ENCODE measurements at regions not wholly inside any gene's neighbourhood (a gene's known extent, or its start where the extent isn't known, plus 50 kb on each side); places are given as distances from the start of the nearest gene placed in this dataset.

GRCh38 chr10:90047243-90047729, 345.9 kb downstream of the KIF20B start:
- H3K36me3 ChIP-seq (ENCODE audit: insufficient read depth, low read length) = no peaks in the 10 kb centered on the region

GRCh38 chr10:90051053-90051452, 349.7 kb downstream of the KIF20B start:
- Histone ChIP-seq H3K27me3 (ENCODE audit: insufficient read depth, low read length) (peaks cover 8% of the 10 kb centered on the region), H3K4me1 (ENCODE audit: insufficient read depth, low read length) (no peaks in the 10 kb centered on the region), H4K20me1 (ENCODE audit: insufficient read depth, low read length) (no peaks in the 10 kb centered on the region), H2AFZ (ENCODE audit: low read length) (no peak overlapping the region), H3K9me3 (ENCODE audit: low read depth, low read length) (no peaks in the 10 kb centered on the region), H3K79me2 (ENCODE audit: insufficient read depth, low read length) (no peaks in the 10 kb centered on the region), H3K4me2 (ENCODE audit: insufficient read depth, low read length) (no peak overlapping the region), H3K27ac (ENCODE audit: low read depth, low read length) (no peak overlapping the region), H3K36me3 (ENCODE audit: insufficient read depth, low read length) (no peaks in the 10 kb centered on the region), H3K4me3 (ENCODE audit: insufficient read depth, low read length) (no peak overlapping the region)
- no peak for TF ChIP-seq CTCF (IDR thresholded peaks at IDR 0.05; ENCODE audit: extremely low read depth, low read depth, low read length)
- no peak for DNase-seq (ENCODE audit: insufficient read length, low spot score, missing footprints)

More at GRCh38 chr10:90047243-90047729, 345.9 kb downstream of the KIF20B start:
- no peak overlapping the region for H3K27ac ChIP-seq (ENCODE audit: low read depth, low read length)
- no peaks in the 10 kb centered on the region for H3K79me2 ChIP-seq (ENCODE audit: insufficient read depth, low read length)
- H3K4me2 ChIP-seq (ENCODE audit: insufficient read depth, low read length) = no peak overlapping the region
- H3K4me3 ChIP-seq (ENCODE audit: insufficient read depth, low read length) = no peak overlapping the region
- H3K27me3 ChIP-seq (ENCODE audit: insufficient read depth, low read length) = peaks cover 4% of the 10 kb centered on the region
- no peaks in the 10 kb centered on the region for H4K20me1 ChIP-seq (ENCODE audit: insufficient read depth, low read length)
- DNase-seq (ENCODE audit: insufficient read length, low spot score, missing footprints) = no peak
- no peaks in the 10 kb centered on the region for H3K9me3 ChIP-seq (ENCODE audit: low read depth, low read length)
- no peak for TF ChIP-seq CTCF (IDR thresholded peaks at IDR 0.05; ENCODE audit: extremely low read depth, low read depth, low read length)
- H2AFZ ChIP-seq (ENCODE audit: low read length) = no peak overlapping the region
- H3K4me1 ChIP-seq (ENCODE audit: insufficient read depth, low read length) = no peaks in the 10 kb centered on the region

- Histone ChIP-seq H2AFZ (ENCODE audit: low read length) (no peak overlapping the region), H3K4me3 (ENCODE audit: insufficient read depth, low read length) (no peak overlapping the region), H3K9me3 (ENCODE audit: low read depth, low read length) (no peaks in the 10 kb centered on the region), H3K4me2 (ENCODE audit: insufficient read depth, low read length) (no peak overlapping the region), H3K4me1 (ENCODE audit: insufficient read depth, low read length) (no peaks in the 10 kb centered on the region), H3K36me3 (ENCODE audit: insufficient read depth, low read length) (no peaks in the 10 kb centered on the region), H3K27ac (ENCODE audit: low read depth, low read length) (no peak overlapping the region), H3K79me2 (ENCODE audit: insufficient read depth, low read length) (no peaks in the 10 kb centered on the region), H3K27me3 (ENCODE audit: insufficient read depth, low read length) (peaks cover 8% of the 10 kb centered on the region), H4K20me1 (ENCODE audit: insufficient read depth, low read length) (no peaks in the 10 kb centered on the region)
- no peak for DNase-seq (ENCODE audit: insufficient read length, low spot score, missing footprints)
- TF ChIP-seq CTCF (IDR thresholded peaks at IDR 0.05; ENCODE audit: extremely low read depth, low read depth, low read length) = no peak
These were observed 350.1 kb downstream of the KIF20B start for GRCh38 chr10:90051474-90051873.

- H3K4me2 ChIP-seq (ENCODE audit: insufficient read depth, low read length) = no peak overlapping the region
- H3K79me2 ChIP-seq (ENCODE audit: insufficient read depth, low read length) = no peaks in the 10 kb centered on the region
- H3K27me3 ChIP-seq (ENCODE audit: insufficient read depth, low read length) = peaks cover 10% of the 10 kb centered on the region
- TF ChIP-seq CTCF (IDR thresholded peaks at IDR 0.05; ENCODE audit: extremely low read depth, low read depth, low read length) = no peak
- no peak for DNase-seq (ENCODE audit: insufficient read length, low spot score, missing footprints)
- no peak overlapping the region for H2AFZ ChIP-seq (ENCODE audit: low read length)
- H3K9me3 ChIP-seq (ENCODE audit: low read depth, low read length) = no peaks in the 10 kb centered on the region
- H3K4me1 ChIP-seq (ENCODE audit: insufficient read depth, low read length) = peaks cover 3% of the 10 kb centered on the region
- no peaks in the 10 kb centered on the region for H4K20me1 ChIP-seq (ENCODE audit: insufficient read depth, low read length)
- H3K27ac ChIP-seq (ENCODE audit: low read depth, low read length) = no peak overlapping the region
- H3K36me3 ChIP-seq (ENCODE audit: insufficient read depth, low read length) = no peaks in the 10 kb centered on the region
- H3K4me3 ChIP-seq (ENCODE audit: insufficient read depth, low read length) = no peak overlapping the region
These were observed 361.4 kb downstream of the KIF20B start for GRCh38 chr10:90062786-90063185.
